ENCODE measurements at regions not wholly inside any gene's neighbourhood (a gene's known extent, or its start where the extent isn't known, plus 50 kb on each side); places are given as distances from the start of the nearest gene placed in this dataset.

DNA sequence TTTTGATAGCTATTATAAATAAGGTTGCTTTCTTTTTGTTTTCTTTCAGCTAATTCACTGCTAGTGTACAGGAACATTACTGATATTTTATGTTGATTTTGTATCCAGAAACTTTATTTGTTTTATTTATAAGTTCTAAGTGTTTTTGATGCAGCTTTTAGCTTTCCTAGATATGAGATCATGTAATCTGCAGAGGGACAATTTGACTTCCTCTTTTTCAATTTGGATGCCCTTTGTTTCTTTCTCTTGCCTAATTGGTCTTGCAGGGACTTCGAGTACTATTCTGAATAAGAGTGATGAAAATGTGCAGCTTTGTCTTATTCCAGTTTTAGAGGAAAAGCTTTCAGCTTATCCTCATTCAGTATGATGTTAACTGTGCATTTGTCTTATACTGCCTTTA, 643.4 kb upstream of the CDH2 start:
- H4K20me1 ChIP-seq = no peaks in the 10 kb centered on the region
- TF ChIP-seq Cebpa-rat (IDR thresholded peaks at IDR 0.05) = no peak

DNA sequence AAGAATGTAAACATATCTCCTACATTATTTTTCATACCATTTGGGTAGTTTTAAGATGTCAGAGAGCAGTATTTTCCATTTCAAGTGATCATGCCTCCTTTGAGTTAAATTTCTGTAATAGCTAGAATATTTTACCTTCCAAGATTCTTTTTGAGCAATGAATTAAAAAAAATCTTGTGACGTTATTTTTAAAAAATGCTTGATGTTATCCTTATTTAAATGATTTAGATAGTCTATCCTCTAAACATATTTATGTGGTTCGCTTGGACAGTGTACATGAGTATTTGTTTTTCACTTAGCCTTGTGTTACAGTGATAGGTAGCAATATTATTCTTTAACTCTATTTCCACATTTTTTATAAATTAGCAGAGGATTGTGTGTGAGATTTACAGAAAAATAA, 639.2 kb upstream of the CDH2 start:
- Histone ChIP-seq H3K27me3 (no peaks in the 10 kb centered on the region), H3K9ac (no peak overlapping the region), H3K9me3 (replicated peaks in 1 of 11) (no peaks in the 10 kb centered on the region), H3K4me1 (no peaks in the 10 kb centered on the region), H3K36me3 (no peaks in the 10 kb centered on the region), H3K4me3 (no peak overlapping the region), H3K4me2 (no peak overlapping the region), H4K20me1 (no peaks in the 10 kb centered on the region), H3K27ac (no peak overlapping the region)
- TF ChIP-seq Cebpa-rat (IDR thresholded peaks at IDR 0.05) = no peak

More for the DNA sequence above, 643.4 kb upstream of the CDH2 start:
- H3K4me2 ChIP-seq = no peak overlapping the region
- H3K27ac ChIP-seq = no peak overlapping the region
- no peak overlapping the region for H3K4me3 ChIP-seq
- no peaks in the 10 kb centered on the region for H3K4me1 ChIP-seq
- H3K36me3 ChIP-seq = no peaks in the 10 kb centered on the region
- no peaks in the 10 kb centered on the region for H3K27me3 ChIP-seq
- H3K9me3 ChIP-seq (replicated peaks in 1 of 11) = no peaks in the 10 kb centered on the region
- H3K9ac ChIP-seq = no peak overlapping the region

DNA sequence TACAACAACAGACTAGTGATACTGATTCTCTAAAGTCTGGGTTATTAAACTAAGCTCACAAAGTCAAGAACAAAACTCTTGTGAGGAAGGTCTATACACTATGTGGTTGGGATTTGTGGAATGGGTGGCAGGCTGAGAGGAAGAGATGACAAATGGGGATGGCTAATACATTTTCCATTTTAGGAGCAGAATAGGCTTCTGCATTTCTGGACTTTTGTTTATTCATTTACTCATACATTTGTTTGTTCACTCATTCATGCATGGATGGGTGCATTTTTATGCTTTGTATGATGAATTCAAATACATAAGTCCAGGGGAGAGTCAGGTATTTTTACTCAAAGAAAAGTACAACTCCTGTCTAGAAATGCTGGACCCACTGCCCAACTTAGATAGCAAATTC, 637.4 kb upstream of the CDH2 start:
- H3K4me3 ChIP-seq = no peak overlapping the region
- H3K9me3 ChIP-seq (replicated peaks in 1 of 11) = peaks cover 0 to 1% (median 0%) of the 10 kb centered on the region in 11 experiments; a peak in 1 of 22 replicates
- no peaks in the 10 kb centered on the region for H3K4me1 ChIP-seq
- H3K4me2 ChIP-seq = no peak overlapping the region
- no peaks in the 10 kb centered on the region for H3K27me3 ChIP-seq
- no peak overlapping the region for H3K27ac ChIP-seq
- no peak overlapping the region for H3K9ac ChIP-seq
- TF ChIP-seq Cebpa-rat (IDR thresholded peaks at IDR 0.05) = no peak
- no peaks in the 10 kb centered on the region for H3K36me3 ChIP-seq
- no peaks in the 10 kb centered on the region for H4K20me1 ChIP-seq

DNA sequence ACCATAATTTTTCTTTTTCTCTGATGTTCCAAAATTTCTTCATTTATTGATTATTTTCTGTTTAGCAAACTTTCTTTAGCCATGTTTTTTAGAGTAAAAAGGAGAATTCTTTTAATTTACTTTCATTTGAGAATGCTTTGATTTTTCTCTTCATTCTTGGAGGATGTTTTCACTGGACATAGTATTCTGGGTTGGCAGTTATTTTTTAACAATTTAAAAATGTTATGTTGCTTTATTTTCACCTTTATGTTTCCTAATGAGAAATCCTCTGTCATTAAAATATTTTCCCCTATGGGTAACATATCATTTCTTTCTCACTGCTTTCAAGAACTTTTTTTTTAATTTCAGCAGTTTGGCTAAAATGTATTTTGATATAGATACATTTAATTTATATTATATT, 631.4 kb upstream of the CDH2 start:
- H3K9ac ChIP-seq = no peak overlapping the region
- peaks cover 0 to 11% (median 5%) of the 10 kb centered on the region in 11 experiments; a peak in 6 of 22 replicates for H3K9me3 ChIP-seq (replicated peaks in 1 of 11)
- no peaks in the 10 kb centered on the region for H3K4me1 ChIP-seq
- no peak overlapping the region for H3K4me3 ChIP-seq
- no peak overlapping the region for H3K27ac ChIP-seq
- H3K27me3 ChIP-seq = no peaks in the 10 kb centered on the region
- no peak overlapping the region for H3K4me2 ChIP-seq
- TF ChIP-seq Cebpa-rat (IDR thresholded peaks at IDR 0.05) = no peak
- no peaks in the 10 kb centered on the region for H3K36me3 ChIP-seq
- no peaks in the 10 kb centered on the region for H4K20me1 ChIP-seq

DNA sequence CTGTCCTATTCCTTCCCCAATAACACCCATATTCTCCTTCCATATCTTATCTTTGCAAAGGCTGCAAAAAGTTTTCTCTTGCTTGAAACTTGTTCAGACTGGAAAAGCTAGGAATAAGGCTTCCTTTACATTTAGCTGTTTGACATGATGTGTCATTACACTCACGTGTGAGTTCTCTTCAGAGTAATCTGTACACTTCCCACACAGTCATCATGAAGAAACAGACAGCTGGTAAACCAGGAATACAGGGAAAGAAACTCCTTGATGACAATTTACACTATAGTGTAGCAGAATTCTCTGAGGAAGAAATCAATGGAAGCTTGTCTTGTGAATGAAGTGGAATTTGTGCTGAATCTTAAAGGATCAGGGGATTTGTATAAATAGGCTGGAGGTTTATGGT, 628.6 kb upstream of the CDH2 start:
- Histone ChIP-seq H3K36me3 (no peaks in the 10 kb centered on the region), H4K20me1 (no peaks in the 10 kb centered on the region), H3K4me2 (no peak overlapping the region), H3K27me3 (no peaks in the 10 kb centered on the region), H3K9me3 (replicated peaks in 1 of 11) (peaks cover 0 to 11% (median 5%) of the 10 kb centered on the region in 11 experiments; a peak in 6 of 22 replicates), H3K9ac (no peak overlapping the region), H3K4me3 (no peak overlapping the region), H3K27ac (no peak overlapping the region), H3K4me1 (peaks cover 0 to 11% (median 0%) of the 10 kb centered on the region in 10 experiments; a peak in 6 of 20 replicates)
- no peak for TF ChIP-seq Cebpa-rat (IDR thresholded peaks at IDR 0.05)

DNA sequence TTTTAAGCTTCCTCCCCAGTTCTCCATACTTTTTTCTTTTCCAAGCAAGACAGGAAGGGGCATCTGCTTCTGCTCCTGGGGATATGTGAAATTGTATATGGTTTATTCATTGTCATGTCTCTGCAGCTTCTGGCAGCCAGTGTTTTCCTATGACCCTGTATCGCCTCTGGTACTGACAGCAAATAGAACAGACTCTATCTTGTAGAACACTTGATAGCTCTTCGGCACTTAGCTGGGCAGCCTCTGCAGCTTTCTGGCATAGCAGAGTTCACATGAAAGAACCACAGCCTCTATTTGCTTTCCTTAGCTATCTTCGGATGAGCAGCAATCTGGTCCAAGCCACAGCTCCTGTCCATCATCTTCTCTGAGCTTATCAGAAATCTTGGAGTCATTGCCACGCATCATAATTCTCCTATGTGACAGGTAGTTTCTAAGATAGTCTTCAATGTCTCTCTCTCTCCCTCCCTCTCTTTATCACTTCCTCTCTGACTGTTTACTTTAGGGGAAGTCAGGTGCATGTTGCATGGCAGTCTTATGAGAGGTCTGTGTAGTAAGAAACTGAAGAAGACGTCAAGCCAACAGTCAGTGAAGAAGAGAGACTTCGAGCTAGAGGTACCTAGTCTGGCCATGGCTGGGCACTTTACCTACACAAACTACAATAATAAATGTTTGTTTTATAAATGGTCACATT, 627.7 kb upstream of the CDH2 start:
- no peak overlapping the region for H3K27ac ChIP-seq
- H3K27me3 ChIP-seq = no peaks in the 10 kb centered on the region
- peaks cover 0 to 11% (median 0%) of the 10 kb centered on the region in 10 experiments; a peak in 6 of 20 replicates for H3K4me1 ChIP-seq
- H3K9me3 ChIP-seq (replicated peaks in 1 of 11) = peaks cover 0 to 11% (median 5%) of the 10 kb centered on the region in 11 experiments; a peak in 6 of 22 replicates
- no peak overlapping the region for H3K4me3 ChIP-seq
- H3K36me3 ChIP-seq = no peaks in the 10 kb centered on the region
- no peak overlapping the region for H3K4me2 ChIP-seq
- no peaks in the 10 kb centered on the region for H4K20me1 ChIP-seq
- no peak overlapping the region for H3K9ac ChIP-seq
- TF ChIP-seq Cebpa-rat (IDR thresholded peaks at IDR 0.05) = no peak

DNA sequence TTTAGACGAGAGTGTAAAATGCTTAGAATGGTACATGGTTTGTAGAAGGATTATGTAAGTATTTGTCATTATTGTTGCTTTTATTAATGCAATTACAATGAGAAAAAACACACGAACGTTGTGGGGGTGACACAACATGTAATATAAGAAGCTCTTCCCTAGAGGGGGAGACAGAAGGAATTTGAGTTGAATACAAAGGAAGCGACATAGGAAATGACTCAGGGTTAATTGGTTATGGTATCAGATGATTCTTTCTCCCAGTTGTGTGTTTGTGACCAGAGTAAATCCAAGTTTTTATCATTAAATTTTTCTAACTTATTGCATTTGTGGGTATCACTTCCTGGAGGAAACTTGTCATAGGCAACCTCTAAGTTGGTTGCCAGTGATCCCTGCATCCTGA, 625.6 kb upstream of the CDH2 start:
- Histone ChIP-seq H3K4me2 (peak overlapping the region in 3 of 11 experiments; percentile 15 to 17 (median 17); a peak in 4 of 22 replicates), H3K27me3 (no peaks in the 10 kb centered on the region), H3K9ac (no peak overlapping the region), H3K36me3 (no peaks in the 10 kb centered on the region), H3K9me3 (replicated peaks in 1 of 11) (no peaks in the 10 kb centered on the region), H3K27ac (no peak overlapping the region), H3K4me1 (peaks cover 0 to 11% (median 0%) of the 10 kb centered on the region in 10 experiments; a peak in 6 of 20 replicates), H4K20me1 (no peaks in the 10 kb centered on the region), H3K4me3 (no peak overlapping the region)
- TF ChIP-seq Cebpa-rat (IDR thresholded peaks at IDR 0.05) = no peak

DNA sequence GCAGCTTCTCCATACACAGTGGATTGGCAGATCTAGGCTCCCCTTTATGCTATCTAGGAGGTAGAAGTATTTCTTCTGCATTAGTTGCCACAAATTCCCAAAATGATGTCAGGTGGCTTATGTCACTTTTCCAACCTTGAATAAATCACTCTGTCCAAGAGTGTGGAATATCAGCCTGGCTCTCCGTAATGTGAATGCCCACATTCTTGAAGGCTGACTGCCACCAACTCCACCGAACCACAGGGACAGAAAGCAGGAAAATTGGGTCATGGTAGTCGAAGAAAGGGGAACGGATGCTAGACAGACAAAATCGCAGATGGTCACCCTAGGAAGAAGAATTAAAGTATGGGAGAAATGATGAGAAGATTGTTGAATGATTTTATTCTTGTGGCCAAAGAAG, 624.9 kb upstream of the CDH2 start:
- H3K4me1 ChIP-seq = peaks cover 0 to 11% (median 0%) of the 10 kb centered on the region in 10 experiments; a peak in 6 of 20 replicates
- no peaks in the 10 kb centered on the region for H3K9me3 ChIP-seq (replicated peaks in 1 of 11)
- no peak overlapping the region for H3K4me2 ChIP-seq
- H3K36me3 ChIP-seq = no peaks in the 10 kb centered on the region
- no peak overlapping the region for H3K9ac ChIP-seq
- H3K27me3 ChIP-seq = no peaks in the 10 kb centered on the region
- no peak for TF ChIP-seq Cebpa-rat (IDR thresholded peaks at IDR 0.05)
- H3K4me3 ChIP-seq = no peak overlapping the region
- no peak overlapping the region for H3K27ac ChIP-seq
- H4K20me1 ChIP-seq = no peaks in the 10 kb centered on the region

DNA sequence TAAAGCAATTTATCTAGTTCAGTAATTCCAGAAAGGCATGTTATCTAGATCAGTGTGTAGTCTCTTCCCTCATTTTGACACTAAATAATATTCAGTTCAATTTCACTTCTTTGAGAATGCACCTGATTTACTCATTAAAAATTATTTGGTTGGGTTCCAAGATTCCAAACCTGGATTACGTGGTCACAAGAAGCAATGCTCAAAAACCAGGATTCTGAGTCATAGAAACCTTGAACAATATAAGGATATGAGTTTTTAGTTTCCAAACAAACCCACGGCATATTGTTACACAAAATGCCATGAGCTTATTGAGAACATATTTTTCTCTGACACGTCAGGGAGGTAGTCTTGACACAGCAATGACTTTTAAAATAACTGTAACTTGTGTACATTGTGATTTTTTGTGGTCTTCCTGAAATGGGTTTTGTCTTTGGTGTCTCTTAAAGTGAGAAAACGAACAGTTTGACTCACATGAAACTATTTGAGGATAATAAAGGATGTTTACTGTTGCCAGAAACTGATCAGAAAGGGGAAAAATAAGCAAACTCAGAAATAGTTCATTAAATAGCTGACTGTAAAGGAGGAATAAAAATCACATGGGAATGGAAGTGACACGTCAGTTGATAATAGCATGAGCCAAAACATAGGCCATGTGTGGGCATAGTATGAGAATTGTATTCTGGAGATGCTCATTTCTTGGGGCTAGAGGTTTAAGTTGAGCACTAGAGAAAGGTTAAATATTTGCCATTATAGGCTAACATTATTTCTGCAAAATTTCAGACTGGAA, 617.7 kb upstream of the CDH2 start:
- Histone ChIP-seq H3K27me3 (no peaks in the 10 kb centered on the region), H3K9me3 (replicated peaks in 1 of 11) (no peaks in the 10 kb centered on the region), H3K9ac (no peak overlapping the region), H3K4me2 (no peak overlapping the region), H3K36me3 (no peaks in the 10 kb centered on the region), H3K4me3 (no peak overlapping the region), H3K27ac (no peak overlapping the region), H4K20me1 (no peaks in the 10 kb centered on the region), H3K4me1 (peaks cover 0 to 5% (median 0%) of the 10 kb centered on the region in 10 experiments; a peak in 1 of 20 replicates)
- TF ChIP-seq Cebpa-rat (IDR thresholded peaks at IDR 0.05) = no peak

Measured in BLaER1 treated with 17β-estradiol and CSF1 and Interleukin-3, amounts not matched to agents 10 nM and 100 nM (cell line).